ENCODE measurements at regions not wholly inside any gene's neighbourhood (a gene's known extent, or its start where the extent isn't known, plus 50 kb on each side); places are given as distances from the start of the nearest gene placed in this dataset.

GRCh38 chrX:13266641-13267345 is 53.1 kb downstream of the ATXN3L start:
- DNase-seq: no peak

GRCh38 chrX:13265549-13266132 is 54.2 kb downstream of the ATXN3L start:
- DNase-seq: no peak

- DNase-seq: no peak
These were observed 54.7 kb downstream of the ATXN3L start for GRCh38 chrX:13265111-13265510.

- DNase-seq: no peak
These were observed 56.1 kb downstream of the ATXN3L start for GRCh38 chrX:13263560-13264251.

GRCh38 chrX:13261348-13261747 is 58.5 kb downstream of the ATXN3L start:
- no peak for DNase-seq

- DNase-seq: no peak
These were observed 59.3 kb downstream of the ATXN3L start for GRCh38 chrX:13260598-13260997.

GRCh38 chrX:13258725-13259124 is 61.1 kb downstream of the ATXN3L start:
- no peak for DNase-seq

GRCh38 chrX:13258052-13258444 is 61.8 kb downstream of the ATXN3L start:
- no peak for DNase-seq

GRCh38 chrX:13257223-13258051 is 62.4 kb downstream of the ATXN3L start:
- no peak for DNase-seq

GRCh38 chrX:13256603-13257002 is 63.2 kb downstream of the ATXN3L start:
- DNase-seq: no peak

GRCh38 chrX:13254870-13255269 is 65.0 kb downstream of the ATXN3L start:
- no peak for DNase-seq

- DNase-seq: no peak
These were observed 65.6 kb downstream of the ATXN3L start for GRCh38 chrX:13254076-13254785.

- no peak for DNase-seq
These were observed 66.6 kb downstream of the ATXN3L start for GRCh38 chrX:13253223-13253622.

- no peak for DNase-seq
These were observed 67.1 kb downstream of the ATXN3L start for GRCh38 chrX:13252726-13253125.

GRCh38 chrX:13250826-13251580 is 68.8 kb downstream of the ATXN3L start:
- DNase-seq: no peak

- no peak for DNase-seq
These were observed 70.9 kb downstream of the ATXN3L start for GRCh38 chrX:13248867-13249486.

- DNase-seq: no peak
These were observed 80.6 kb downstream of the ATXN3L start for GRCh38 chrX:13239272-13239671.

- no peak for DNase-seq
These were observed 83.9 kb downstream of the ATXN3L start for GRCh38 chrX:13235930-13236329.

GRCh38 chrX:13232484-13232883 is 87.4 kb downstream of the ATXN3L start:
- no peak for DNase-seq

GRCh38 chrX:13226214-13226613 is 93.6 kb downstream of the ATXN3L start:
- DNase-seq: no peak

- DNase-seq: no peak
These were observed 95.8 kb downstream of the ATXN3L start for GRCh38 chrX:13223868-13224567.

Measured in activated T-cell treated with anti-CD3 and anti-CD28 coated beads, Interleukin-2, amount 50 U/mL, for 1 hour (primary cell).